ENCODE measurements at regions not wholly inside any gene's neighbourhood (a gene's known extent, or its start where the extent isn't known, plus 50 kb on each side); places are given as distances from the start of the nearest gene placed in this dataset.
"Not testable (repeated sequence)": the region's sequence is repeated elsewhere in the genome, so short reads cannot be mapped to it uniquely, and the experiment has no call there.

GRCh38 chr1:221562542-221563475 is 179.1 kb downstream of the DUSP10 start:
- DNase-seq (ENCODE audit: low spot score): no peak

- no peak for DNase-seq (ENCODE audit: low spot score)
Measured at GRCh38 chr1:221563476-221563921, 178.4 kb downstream of the DUSP10 start.

- no peak for DNase-seq (ENCODE audit: low spot score)
Measured at GRCh38 chr1:221564891-221565290, 177.0 kb downstream of the DUSP10 start.

- no peak for DNase-seq (ENCODE audit: low spot score)
Measured at GRCh38 chr1:221565711-221566110, 176.2 kb downstream of the DUSP10 start.

GRCh38 chr1:221567859-221568507 is 173.9 kb downstream of the DUSP10 start:
- DNase-seq (ENCODE audit: low spot score): no peak

GRCh38 chr1:221573756-221574155 is 168.1 kb downstream of the DUSP10 start:
- no peak for DNase-seq (ENCODE audit: low spot score)

- DNase-seq (ENCODE audit: low spot score): no peak
Measured at GRCh38 chr1:221574529-221574928, 167.4 kb downstream of the DUSP10 start.

GRCh38 chr1:221575605-221576004 is 166.3 kb downstream of the DUSP10 start:
- DNase-seq (ENCODE audit: low spot score): no peak

GRCh38 chr1:221576268-221576667 is 165.6 kb downstream of the DUSP10 start:
- no peak for DNase-seq (ENCODE audit: low spot score)

GRCh38 chr1:221583465-221583864 is 158.4 kb downstream of the DUSP10 start:
- DNase-seq (ENCODE audit: low spot score): no peak

GRCh38 chr1:221587013-221587412 is 154.9 kb downstream of the DUSP10 start:
- not testable (repeated sequence) for DNase-seq (ENCODE audit: low spot score)

- DNase-seq (ENCODE audit: low spot score): not testable (repeated sequence)
Measured at GRCh38 chr1:221591250-221591649, 150.6 kb downstream of the DUSP10 start.

GRCh38 chr1:221594576-221594975 is 147.3 kb downstream of the DUSP10 start:
- DNase-seq (ENCODE audit: low spot score): no peak

- no peak for DNase-seq (ENCODE audit: low spot score)
Measured at GRCh38 chr1:221598122-221598521, 143.8 kb downstream of the DUSP10 start.

GRCh38 chr1:221601166-221601565 is 140.7 kb downstream of the DUSP10 start:
- DNase-seq (ENCODE audit: low spot score): no peak

- no peak for DNase-seq (ENCODE audit: low spot score)
Measured at GRCh38 chr1:221602830-221603229, 139.1 kb downstream of the DUSP10 start.

GRCh38 chr1:221604390-221604789 is 137.5 kb downstream of the DUSP10 start:
- not testable (repeated sequence) for DNase-seq (ENCODE audit: low spot score)

- DNase-seq (ENCODE audit: low spot score): no peak
Measured at GRCh38 chr1:221604948-221605347, 136.9 kb downstream of the DUSP10 start.

GRCh38 chr1:221605569-221605968 is 136.3 kb downstream of the DUSP10 start:
- DNase-seq (ENCODE audit: low spot score): peak; percentile 3

GRCh38 chr1:221606256-221606655 is 135.6 kb downstream of the DUSP10 start:
- DNase-seq (ENCODE audit: low spot score): no peak

GRCh38 chr1:221608835-221609320 is 133.0 kb downstream of the DUSP10 start:
- DNase-seq (ENCODE audit: low spot score): no peak

GRCh38 chr1:221611656-221612046 is 130.2 kb downstream of the DUSP10 start:
- no peak for DNase-seq (ENCODE audit: low spot score)
